IPS-18a (cell line): ENCODE measurements at regions not wholly inside any gene's neighbourhood (a gene's known extent, or its start where the extent isn't known, plus 50 kb on each side); places are given as distances from the start of the nearest gene placed in this dataset.

Source experiments
- H3K27ac ChIP-seq: one replicate; pipeline ENCODE4 v1.5.1; 2013; ENCODE audit warnings: low read length
- H3K27me3 ChIP-seq: one replicate; pipeline ENCODE4 v1.6.1; 2013; ENCODE audit warnings: mild to moderate bottlenecking, low read length; ENCODE audit not compliant: control insufficient read depth, insufficient read depth
- H3K36me3 ChIP-seq: one replicate; pipeline ENCODE4 v1.6.1; 2013; ENCODE audit warnings: low read depth, low read length; ENCODE audit not compliant: control insufficient read depth
- H3K4me1 ChIP-seq: one replicate; pipeline ENCODE4 v1.6.1; 2013; ENCODE audit warnings: low read depth, low read length; ENCODE audit not compliant: control insufficient read depth
- H3K4me3 ChIP-seq: one replicate; pipeline ENCODE4 v1.5.1; 2013; ENCODE audit warnings: low read length
- H3K9ac ChIP-seq: one replicate; pipeline ENCODE4 v1.6.1; 2013; ENCODE audit warnings: mild to moderate bottlenecking, low read length, moderate library complexity
- H3K9me3 ChIP-seq: one replicate; pipeline ENCODE4 v1.6.1; 2013; ENCODE audit warnings: low read depth, low read length; ENCODE audit not compliant: control insufficient read depth

- Histone ChIP-seq H3K9ac (no peak overlapping the region), H3K36me3 (no peaks in the 10 kb centered on the region), H3K27me3 (no peaks in the 10 kb centered on the region), H3K4me1 (no peaks in the 10 kb centered on the region), H3K9me3 (no peaks in the 10 kb centered on the region), H3K4me3 (no peak overlapping the region), H3K27ac (no peak overlapping the region)
These were observed 205.3 kb upstream of the CLNK start for GRCh38 chr4:10889819-10890218.

GRCh38 chr4:10879411-10880110, 195.0 kb upstream of the CLNK start:
- H3K4me3 ChIP-seq: no peak overlapping the region
- H3K9ac ChIP-seq: no peak overlapping the region
- H3K27me3 ChIP-seq: no peaks in the 10 kb centered on the region
- no peaks in the 10 kb centered on the region for H3K9me3 ChIP-seq
- H3K27ac ChIP-seq: no peak overlapping the region
- H3K36me3 ChIP-seq: no peaks in the 10 kb centered on the region
- H3K4me1 ChIP-seq: no peaks in the 10 kb centered on the region

- Histone ChIP-seq H3K9me3 (no peaks in the 10 kb centered on the region), H3K4me3 (no peak overlapping the region), H3K9ac (no peak overlapping the region), H3K27me3 (no peaks in the 10 kb centered on the region), H3K4me1 (no peaks in the 10 kb centered on the region), H3K36me3 (no peaks in the 10 kb centered on the region), H3K27ac (no peak overlapping the region)
These were observed 194.3 kb upstream of the CLNK start for GRCh38 chr4:10878861-10879260.

GRCh38 chr4:10877076-10877475, 192.5 kb upstream of the CLNK start:
- H3K27me3 ChIP-seq: no peaks in the 10 kb centered on the region
- H3K36me3 ChIP-seq: no peaks in the 10 kb centered on the region
- no peak overlapping the region for H3K27ac ChIP-seq
- no peaks in the 10 kb centered on the region for H3K4me1 ChIP-seq
- H3K9me3 ChIP-seq: no peaks in the 10 kb centered on the region
- no peak overlapping the region for H3K9ac ChIP-seq
- H3K4me3 ChIP-seq: no peak overlapping the region

- Histone ChIP-seq H3K27ac (no peak overlapping the region), H3K27me3 (no peaks in the 10 kb centered on the region), H3K9ac (no peak overlapping the region), H3K36me3 (no peaks in the 10 kb centered on the region), H3K9me3 (no peaks in the 10 kb centered on the region), H3K4me1 (no peaks in the 10 kb centered on the region), H3K4me3 (no peak overlapping the region)
These were observed 190.7 kb upstream of the CLNK start for GRCh38 chr4:10875144-10875799.

- H3K27ac ChIP-seq: no peak overlapping the region
- H3K4me3 ChIP-seq: no peak overlapping the region
- no peaks in the 10 kb centered on the region for H3K9me3 ChIP-seq
- no peaks in the 10 kb centered on the region for H3K4me1 ChIP-seq
- H3K9ac ChIP-seq: no peak overlapping the region
- H3K27me3 ChIP-seq: no peaks in the 10 kb centered on the region
- H3K36me3 ChIP-seq: no peaks in the 10 kb centered on the region
These were observed 189.2 kb upstream of the CLNK start for GRCh38 chr4:10873809-10874208.

GRCh38 chr4:10872833-10873517, 188.4 kb upstream of the CLNK start:
- Histone ChIP-seq H3K4me3 (no peak overlapping the region), H3K4me1 (no peaks in the 10 kb centered on the region), H3K27me3 (no peaks in the 10 kb centered on the region), H3K9ac (no peak overlapping the region), H3K36me3 (no peaks in the 10 kb centered on the region), H3K9me3 (no peaks in the 10 kb centered on the region), H3K27ac (no peak overlapping the region)

GRCh38 chr4:10866666-10867065, 182.1 kb upstream of the CLNK start:
- no peaks in the 10 kb centered on the region for H3K4me1 ChIP-seq
- no peak overlapping the region for H3K27ac ChIP-seq
- no peaks in the 10 kb centered on the region for H3K9me3 ChIP-seq
- H3K36me3 ChIP-seq: no peaks in the 10 kb centered on the region
- no peaks in the 10 kb centered on the region for H3K27me3 ChIP-seq
- H3K4me3 ChIP-seq: no peak overlapping the region
- H3K9ac ChIP-seq: no peak overlapping the region

GRCh38 chr4:10861036-10861435, 176.5 kb upstream of the CLNK start:
- H3K27ac ChIP-seq: no peak overlapping the region
- H3K9me3 ChIP-seq: peaks cover 14% of the 10 kb centered on the region
- no peak overlapping the region for H3K9ac ChIP-seq
- no peak overlapping the region for H3K4me3 ChIP-seq
- H3K36me3 ChIP-seq: no peaks in the 10 kb centered on the region
- H3K27me3 ChIP-seq: no peaks in the 10 kb centered on the region
- no peaks in the 10 kb centered on the region for H3K4me1 ChIP-seq

- peaks cover 14% of the 10 kb centered on the region for H3K9me3 ChIP-seq
- H3K9ac ChIP-seq: no peak overlapping the region
- no peaks in the 10 kb centered on the region for H3K36me3 ChIP-seq
- no peak overlapping the region for H3K4me3 ChIP-seq
- H3K27ac ChIP-seq: no peak overlapping the region
- H3K4me1 ChIP-seq: no peaks in the 10 kb centered on the region
- H3K27me3 ChIP-seq: no peaks in the 10 kb centered on the region
These were observed 171.8 kb upstream of the CLNK start for GRCh38 chr4:10856271-10856782.

- H3K4me1 ChIP-seq: no peaks in the 10 kb centered on the region
- no peak overlapping the region for H3K27ac ChIP-seq
- peaks cover 12% of the 10 kb centered on the region for H3K9me3 ChIP-seq
- H3K4me3 ChIP-seq: no peak overlapping the region
- H3K36me3 ChIP-seq: no peaks in the 10 kb centered on the region
- H3K27me3 ChIP-seq: no peaks in the 10 kb centered on the region
- H3K9ac ChIP-seq: no peak overlapping the region
These were observed 168.6 kb upstream of the CLNK start for GRCh38 chr4:10853196-10853595.
